GM12891 (cell line): ENCODE measurements at regions not wholly inside any gene's neighbourhood (a gene's known extent, or its start where the extent isn't known, plus 50 kb on each side); places are given as distances from the start of the nearest gene placed in this dataset.

Experiments used
- PAX5 ChIP-seq: IDR thresholded peaks from 2 replicates; pipeline ENCODE4 v1.6.1; 2011; ENCODE audit warnings: low read length, moderate library complexity, mild to moderate bottlenecking; ENCODE audit not compliant: insufficient read depth, severe bottlenecking
- POLR2A ChIP-seq: IDR thresholded peaks from 2 replicates; pipeline ENCODE4 v1.6.1; 2011; ENCODE audit warnings: low read depth, low read length, control low read depth
- POLR2AphosphoS5 ChIP-seq: IDR thresholded peaks from 2 replicates; pipeline ENCODE4 v1.6.1; 2011; ENCODE audit warnings: low read depth, low read length, control low read depth
- SPI1 ChIP-seq: IDR thresholded peaks from 2 replicates; pipeline ENCODE4 v1.6.1; 2011; ENCODE audit warnings: low read depth, low read length, control low read depth
- TAF1 ChIP-seq: IDR thresholded peaks from 2 replicates; pipeline ENCODE4 v1.6.1; 2011; ENCODE audit warnings: low read depth, low read length, control low read depth

DNA sequence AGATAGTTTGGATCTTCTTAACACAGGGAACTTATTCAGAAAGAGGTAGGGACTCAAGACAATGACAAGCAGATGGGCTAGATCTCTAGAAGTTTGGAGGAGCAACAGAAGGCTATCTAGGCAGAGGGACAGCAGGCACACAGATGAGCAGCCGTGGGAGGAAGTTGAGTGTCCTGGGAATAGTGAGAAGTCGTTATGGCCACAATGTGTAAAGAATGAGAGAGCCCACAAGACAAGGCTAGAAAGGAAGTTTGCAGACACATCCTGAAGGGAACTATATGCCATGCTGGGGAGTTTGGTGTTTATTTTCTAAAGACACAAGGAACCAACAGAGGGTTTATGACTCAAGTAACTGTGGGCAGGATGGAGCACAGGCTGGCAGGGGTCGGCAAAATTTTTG is 160.6 kb downstream of the PALM2AKAP2 start:
- TF ChIP-seq POLR2A (no peak), PAX5 (no peak), POLR2AphosphoS5 (no peak), TAF1 (no peak), SPI1 (no peak)
